ENCODE measurements at regions not wholly inside any gene's neighbourhood (a gene's known extent, or its start where the extent isn't known, plus 50 kb on each side); places are given as distances from the start of the nearest gene placed in this dataset.
A peak's percentile ranks its signal among the peaks of the same experiment; 100 is the strongest.
"Not testable (repeated sequence)": the region's sequence is repeated elsewhere in the genome, so short reads cannot be mapped to it uniquely, and the experiment has no call there.

DNA sequence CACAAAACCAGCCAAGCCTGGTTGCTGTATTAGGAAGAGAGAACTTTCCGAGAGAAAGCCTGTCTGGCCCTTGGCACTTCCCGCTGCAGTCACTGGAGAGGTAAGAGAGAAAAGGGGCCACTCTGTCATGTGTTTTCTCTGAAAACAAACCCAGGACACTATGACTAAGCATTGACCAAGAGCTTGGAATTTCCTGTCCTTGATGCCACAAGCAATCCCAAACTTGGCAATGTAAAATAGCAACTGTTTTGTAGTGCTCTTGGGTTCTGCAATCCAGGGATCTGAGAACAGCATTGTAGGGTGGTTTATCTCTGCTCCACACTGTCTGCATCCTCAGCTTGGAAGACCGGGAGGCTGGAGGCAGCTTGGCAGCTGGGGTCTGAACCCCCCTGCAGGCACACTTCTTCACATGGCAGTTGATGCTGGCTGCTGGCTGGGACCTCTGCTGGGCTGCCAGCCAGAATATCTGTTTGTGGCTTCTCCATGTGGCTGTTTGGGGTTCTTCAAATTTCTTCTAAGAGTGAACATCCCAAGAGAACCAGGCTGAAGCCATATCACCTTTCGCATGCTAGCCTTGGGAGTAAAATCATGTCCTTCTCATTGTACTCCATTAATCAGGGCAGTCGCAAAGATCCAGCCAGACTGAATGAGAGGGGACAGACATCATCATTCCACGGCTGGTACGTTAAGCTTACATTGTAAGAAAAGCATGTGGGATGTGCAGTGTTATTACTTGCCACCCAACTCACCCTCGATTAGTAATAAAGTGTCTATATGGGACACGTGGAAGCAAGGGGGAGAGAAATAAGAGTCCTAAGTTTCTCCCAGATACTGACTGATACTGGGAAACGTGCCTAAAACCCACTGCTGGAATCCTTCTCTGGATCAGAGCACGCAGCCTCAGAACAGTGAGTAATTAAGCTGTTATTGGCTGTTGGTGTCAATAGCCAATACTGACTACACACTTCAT, 537.4 kb upstream of the B3GAT1 start:
- Histone ChIP-seq H3K27me3 (ENCODE audit: control insufficient read depth, insufficient read depth, low read length) (no peaks in the 10 kb centered on the region), H3K4me3 (ENCODE audit: low read length) (no peak overlapping the region), H3K9me3 (ENCODE audit: control insufficient read depth, insufficient read depth, low read length) (no peaks in the 10 kb centered on the region), H3K36me3 (ENCODE audit: control insufficient read depth, insufficient read depth, low read length) (no peaks in the 10 kb centered on the region), H3K27ac (ENCODE audit: low read length) (no peak overlapping the region), H3K4me1 (ENCODE audit: control insufficient read depth, insufficient read depth, low read length) (peaks cover 1% of the 10 kb centered on the region; the same call in 1 of the 2 replicates)
- no peak for DNase-seq (ENCODE audit: low read depth, low spot score)
- no CpG with 5 or more reads among the region's 11 CpGs for WGBS (ENCODE audit: insufficient coverage, insufficient read length)

DNA sequence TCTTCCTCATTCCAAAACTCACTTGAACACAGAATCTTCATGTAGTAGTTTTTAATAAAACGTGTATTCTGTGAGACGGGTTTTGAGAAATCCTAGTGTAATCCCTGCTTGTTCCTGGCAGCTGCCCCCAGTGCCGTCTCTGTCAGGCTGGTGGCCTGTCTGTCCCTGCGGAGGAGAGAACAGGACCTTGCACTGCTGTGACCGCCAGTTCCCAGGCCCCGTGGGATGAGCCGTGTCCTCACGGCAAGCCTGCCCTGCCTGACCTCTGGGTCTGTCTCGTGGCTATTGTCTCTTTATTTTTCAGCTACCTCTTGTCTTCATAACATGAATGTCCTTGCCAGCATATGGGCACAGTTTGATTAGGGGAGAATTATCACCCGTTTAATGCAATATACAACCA, 535.5 kb upstream of the B3GAT1 start:
- peaks cover 1% of the 10 kb centered on the region; the same call in 1 of the 2 replicates for H3K4me1 ChIP-seq (ENCODE audit: control insufficient read depth, insufficient read depth, low read length)
- no peak for DNase-seq (ENCODE audit: low read depth, low spot score)
- no peak overlapping the region for H3K4me3 ChIP-seq (ENCODE audit: low read length)
- no peaks in the 10 kb centered on the region for H3K36me3 ChIP-seq (ENCODE audit: control insufficient read depth, insufficient read depth, low read length)
- H3K9me3 ChIP-seq (ENCODE audit: control insufficient read depth, insufficient read depth, low read length): no peaks in the 10 kb centered on the region
- H3K27me3 ChIP-seq (ENCODE audit: control insufficient read depth, insufficient read depth, low read length): no peaks in the 10 kb centered on the region
- no peak overlapping the region for H3K27ac ChIP-seq (ENCODE audit: low read length)
- WGBS (ENCODE audit: insufficient coverage, insufficient read length): no CpG with 5 or more reads among the region's 10 CpGs

DNA sequence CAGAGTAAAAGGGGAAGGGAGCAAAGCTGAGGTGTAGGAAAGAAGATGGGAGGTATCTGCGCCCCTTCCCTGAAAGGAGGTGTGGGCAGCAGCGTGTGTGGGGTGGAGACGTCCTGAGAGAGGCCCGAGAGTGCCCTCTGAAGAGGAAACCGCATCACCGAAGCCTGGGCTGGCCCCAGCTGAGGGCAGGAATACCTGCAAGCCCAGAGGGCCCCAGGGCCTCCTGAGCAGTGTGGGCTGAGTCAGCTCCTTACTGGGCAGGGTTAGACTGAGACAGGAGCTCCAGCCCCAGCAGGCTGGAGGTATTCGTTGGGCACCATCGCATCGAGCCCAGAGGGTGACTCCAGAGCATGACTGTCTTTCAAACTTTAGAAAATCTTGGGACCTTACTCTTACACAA, 534.0 kb upstream of the B3GAT1 start:
- Histone ChIP-seq H3K9me3 (ENCODE audit: control insufficient read depth, insufficient read depth, low read length) (no peaks in the 10 kb centered on the region), H3K27me3 (ENCODE audit: control insufficient read depth, insufficient read depth, low read length) (no peaks in the 10 kb centered on the region), H3K4me3 (ENCODE audit: low read length) (no peak overlapping the region), H3K36me3 (ENCODE audit: control insufficient read depth, insufficient read depth, low read length) (no peaks in the 10 kb centered on the region), H3K27ac (ENCODE audit: low read length) (no peak overlapping the region), H3K4me1 (ENCODE audit: control insufficient read depth, insufficient read depth, low read length) (peaks cover 1% of the 10 kb centered on the region; the same call in 1 of the 2 replicates)
- WGBS (ENCODE audit: insufficient coverage, insufficient read length): no CpG with 5 or more reads among the region's 9 CpGs
- no peak for DNase-seq (ENCODE audit: low read depth, low spot score)

DNA sequence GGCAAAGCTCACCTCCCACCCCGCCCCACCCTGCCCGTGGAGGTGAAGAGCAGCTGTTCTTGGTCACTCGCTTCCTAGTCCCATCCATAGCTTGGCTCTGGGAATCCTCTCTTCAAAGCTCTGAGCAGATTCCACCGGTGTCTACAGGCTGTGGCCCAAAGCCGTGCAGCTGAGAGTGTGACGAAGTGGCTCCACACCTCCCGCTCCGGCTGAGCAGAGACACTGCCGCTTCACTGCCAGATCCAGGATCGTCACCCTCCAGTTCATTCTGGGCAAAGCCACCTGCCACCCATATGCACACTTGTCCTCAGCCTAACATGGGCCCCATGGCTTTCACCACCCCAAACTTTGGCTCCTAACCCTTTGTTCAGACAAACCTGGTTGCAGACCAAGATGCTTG, 532.9 kb upstream of the B3GAT1 start:
- Histone ChIP-seq H3K4me1 (ENCODE audit: control insufficient read depth, insufficient read depth, low read length) (peaks cover 1% of the 10 kb centered on the region; the same call in 1 of the 2 replicates), H3K4me3 (ENCODE audit: low read length) (no peak overlapping the region), H3K27me3 (ENCODE audit: control insufficient read depth, insufficient read depth, low read length) (no peaks in the 10 kb centered on the region), H3K27ac (ENCODE audit: low read length) (no peak overlapping the region), H3K9me3 (ENCODE audit: control insufficient read depth, insufficient read depth, low read length) (no peaks in the 10 kb centered on the region), H3K36me3 (ENCODE audit: control insufficient read depth, insufficient read depth, low read length) (no peaks in the 10 kb centered on the region)
- DNase-seq (ENCODE audit: low read depth, low spot score): no peak
- WGBS (ENCODE audit: insufficient coverage, insufficient read length): no CpG with 5 or more reads among the region's 10 CpGs

DNA sequence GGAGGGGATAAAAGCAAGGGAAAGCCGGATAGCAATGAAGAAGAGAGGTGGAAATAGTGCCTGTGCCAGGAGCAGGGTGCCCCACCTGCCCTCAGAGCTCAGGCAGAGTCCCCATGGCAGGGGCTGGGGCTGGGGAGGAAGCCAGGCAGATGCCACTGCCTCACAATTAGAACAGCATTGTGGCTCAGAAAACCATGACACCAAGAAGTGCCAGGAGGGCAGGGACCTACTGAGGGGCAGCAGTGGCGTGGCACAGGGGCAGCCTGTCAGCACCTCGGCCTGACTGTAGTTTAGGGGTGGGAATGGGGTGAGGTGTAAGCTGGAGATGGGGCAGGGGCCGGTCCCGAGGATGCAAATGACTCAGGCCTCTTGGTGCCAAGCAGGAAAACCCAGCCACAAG, 532.1 kb upstream of the B3GAT1 start:
- DNase-seq (ENCODE audit: low read depth, low spot score): no peak
- Histone ChIP-seq H3K9me3 (ENCODE audit: control insufficient read depth, insufficient read depth, low read length) (no peaks in the 10 kb centered on the region), H3K36me3 (ENCODE audit: control insufficient read depth, insufficient read depth, low read length) (no peaks in the 10 kb centered on the region), H3K27ac (ENCODE audit: low read length) (no peak overlapping the region), H3K4me1 (ENCODE audit: control insufficient read depth, insufficient read depth, low read length) (peaks cover 1% of the 10 kb centered on the region; the same call in 1 of the 2 replicates), H3K4me3 (ENCODE audit: low read length) (no peak overlapping the region), H3K27me3 (ENCODE audit: control insufficient read depth, insufficient read depth, low read length) (no peaks in the 10 kb centered on the region)
- WGBS (ENCODE audit: insufficient coverage, insufficient read length): no CpG with 5 or more reads among the region's 5 CpGs

DNA sequence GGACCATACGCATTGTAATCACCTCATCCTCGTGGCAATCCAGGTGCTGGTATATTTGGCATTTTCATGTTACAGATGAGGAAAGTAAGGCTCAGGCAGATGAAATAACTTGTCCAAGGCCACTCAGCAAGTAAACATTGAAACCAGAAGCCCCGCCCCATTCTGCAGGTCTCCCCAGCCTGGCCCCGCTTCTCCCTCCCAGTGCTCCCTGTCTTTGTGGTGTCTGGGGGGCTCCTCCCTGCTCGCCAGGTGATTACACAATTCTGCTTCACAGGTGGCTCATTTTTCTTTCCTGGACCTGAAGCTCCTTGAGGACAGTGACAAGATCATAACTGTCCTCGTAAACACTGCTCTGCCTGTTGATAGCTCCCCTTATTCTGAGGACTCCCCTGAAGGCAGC, 531.5 kb upstream of the B3GAT1 start:
- Histone ChIP-seq H3K27me3 (ENCODE audit: control insufficient read depth, insufficient read depth, low read length) (no peaks in the 10 kb centered on the region), H3K27ac (ENCODE audit: low read length) (no peak overlapping the region), H3K4me1 (ENCODE audit: control insufficient read depth, insufficient read depth, low read length) (0 out of 2 replicates have a peak, but pooled peaks cover 1% of the 10 kb centered on the region), H3K4me3 (ENCODE audit: low read length) (no peak overlapping the region), H3K36me3 (ENCODE audit: control insufficient read depth, insufficient read depth, low read length) (no peaks in the 10 kb centered on the region), H3K9me3 (ENCODE audit: control insufficient read depth, insufficient read depth, low read length) (no peaks in the 10 kb centered on the region)
- no CpG with 5 or more reads among the region's 6 CpGs for WGBS (ENCODE audit: insufficient coverage, insufficient read length)
- DNase-seq (ENCODE audit: low read depth, low spot score): no peak

DNA sequence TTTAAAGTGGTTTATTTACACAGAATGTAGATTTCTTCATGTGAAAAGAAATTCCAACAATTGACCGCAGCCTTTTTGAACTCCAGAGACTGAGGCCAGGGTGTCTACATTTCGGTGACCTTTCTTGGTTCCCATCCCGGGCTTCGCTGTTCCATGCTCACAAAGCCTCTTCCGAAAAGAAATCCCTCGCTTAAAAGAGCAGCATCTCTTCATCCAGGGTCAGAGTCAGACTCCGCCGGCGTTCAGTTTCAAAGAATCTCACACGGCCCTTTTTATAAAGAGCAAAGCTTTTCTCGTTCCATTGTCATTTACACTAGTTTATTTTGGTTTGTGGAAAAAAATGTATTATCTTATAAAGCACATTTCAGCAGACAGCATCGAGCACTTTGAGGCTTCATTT, 530.6 kb upstream of the B3GAT1 start:
- WGBS (ENCODE audit: insufficient coverage, insufficient read length): no CpG with 5 or more reads among the region's 12 CpGs
- DNase-seq (ENCODE audit: low read depth, low spot score): no peak
- H3K27ac ChIP-seq (ENCODE audit: low read length): no peak overlapping the region

DNA sequence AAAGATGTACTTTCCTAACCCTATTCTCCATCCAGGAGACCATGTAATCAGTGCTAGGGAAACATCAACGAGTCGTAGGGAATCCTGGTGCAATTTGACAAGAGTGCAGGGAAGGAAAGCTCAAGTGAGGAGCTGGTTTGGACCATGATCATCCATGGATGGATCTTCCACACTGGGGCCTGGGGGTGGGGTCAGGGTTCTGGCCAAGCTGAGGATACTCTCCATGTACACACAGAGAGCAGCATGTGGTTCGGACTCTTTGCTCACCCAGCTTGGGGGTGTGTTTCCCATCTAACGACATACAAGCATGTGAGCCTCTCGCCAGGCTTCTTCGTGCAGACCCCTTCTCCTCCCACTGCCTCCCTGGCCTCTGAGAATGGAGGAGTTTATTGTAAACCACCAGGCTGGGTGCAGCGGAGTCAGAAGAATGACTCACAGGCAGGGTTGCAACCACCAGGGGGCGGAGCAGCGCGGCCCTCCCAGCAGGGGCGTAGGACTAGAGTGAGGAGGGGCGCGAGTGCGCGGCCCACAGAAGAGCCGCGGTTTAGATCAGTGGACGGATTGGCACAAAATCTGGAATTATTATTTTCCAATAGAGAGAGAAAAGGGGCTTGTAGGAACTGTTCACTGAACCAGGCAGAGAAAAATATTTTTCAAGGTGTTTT, 530.0 kb upstream of the B3GAT1 start:
- not testable (repeated sequence) for H3K27me3 ChIP-seq (ENCODE audit: control insufficient read depth, insufficient read depth, low read length); H3K4me3 ChIP-seq (ENCODE audit: low read length); H3K36me3 ChIP-seq (ENCODE audit: control insufficient read depth, insufficient read depth, low read length); H3K27ac ChIP-seq (ENCODE audit: low read length); H3K9me3 ChIP-seq (ENCODE audit: control insufficient read depth, insufficient read depth, low read length); H3K4me1 ChIP-seq (ENCODE audit: control insufficient read depth, insufficient read depth, low read length)
- no CpG with 5 or more reads among the region's 18 CpGs for WGBS (ENCODE audit: insufficient coverage, insufficient read length)
- peak; percentile 45 for DNase-seq (ENCODE audit: low read depth, low spot score)

More for the DNA sequence above, 530.6 kb upstream of the B3GAT1 start:
- Histone ChIP-seq H3K27me3 (ENCODE audit: control insufficient read depth, insufficient read depth, low read length) (no peaks in the 10 kb centered on the region), H3K36me3 (ENCODE audit: control insufficient read depth, insufficient read depth, low read length) (no peaks in the 10 kb centered on the region), H3K4me1 (ENCODE audit: control insufficient read depth, insufficient read depth, low read length) (0 out of 2 replicates have a peak, but pooled peaks cover 1% of the 10 kb centered on the region), H3K4me3 (ENCODE audit: low read length) (no peak overlapping the region), H3K9me3 (ENCODE audit: control insufficient read depth, insufficient read depth, low read length) (no peaks in the 10 kb centered on the region)

DNA sequence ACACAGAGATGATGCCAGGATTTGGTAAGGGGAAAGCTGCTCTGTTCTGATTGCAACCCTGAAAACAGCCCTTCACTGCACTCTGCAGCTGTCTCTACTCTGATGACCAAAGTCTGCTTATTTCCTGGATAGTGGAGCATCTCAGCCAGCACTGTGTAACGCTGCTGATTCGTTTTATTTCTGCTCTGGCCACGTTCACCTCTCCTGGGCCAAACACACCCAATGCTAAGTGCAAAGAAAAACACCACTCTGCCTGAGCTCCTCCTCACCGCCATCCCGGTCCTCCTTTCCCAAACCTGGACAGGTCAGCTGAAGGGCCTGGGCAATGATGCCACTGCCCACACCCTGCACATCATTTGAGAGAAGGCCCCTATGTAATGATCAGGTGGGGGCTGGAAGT, 529.3 kb upstream of the B3GAT1 start:
- H3K9me3 ChIP-seq (ENCODE audit: control insufficient read depth, insufficient read depth, low read length): no peaks in the 10 kb centered on the region
- no peak overlapping the region for H3K27ac ChIP-seq (ENCODE audit: low read length)
- no CpG with 5 or more reads among the region's 5 CpGs for WGBS (ENCODE audit: insufficient coverage, insufficient read length)
- DNase-seq (ENCODE audit: low read depth, low spot score): no peak
- no peak overlapping the region for H3K4me3 ChIP-seq (ENCODE audit: low read length)
- H3K36me3 ChIP-seq (ENCODE audit: control insufficient read depth, insufficient read depth, low read length): no peaks in the 10 kb centered on the region
- no peaks in the 10 kb centered on the region for H3K27me3 ChIP-seq (ENCODE audit: control insufficient read depth, insufficient read depth, low read length)
- 0 out of 2 replicates have a peak, but pooled peaks cover 1% of the 10 kb centered on the region for H3K4me1 ChIP-seq (ENCODE audit: control insufficient read depth, insufficient read depth, low read length)

DNA sequence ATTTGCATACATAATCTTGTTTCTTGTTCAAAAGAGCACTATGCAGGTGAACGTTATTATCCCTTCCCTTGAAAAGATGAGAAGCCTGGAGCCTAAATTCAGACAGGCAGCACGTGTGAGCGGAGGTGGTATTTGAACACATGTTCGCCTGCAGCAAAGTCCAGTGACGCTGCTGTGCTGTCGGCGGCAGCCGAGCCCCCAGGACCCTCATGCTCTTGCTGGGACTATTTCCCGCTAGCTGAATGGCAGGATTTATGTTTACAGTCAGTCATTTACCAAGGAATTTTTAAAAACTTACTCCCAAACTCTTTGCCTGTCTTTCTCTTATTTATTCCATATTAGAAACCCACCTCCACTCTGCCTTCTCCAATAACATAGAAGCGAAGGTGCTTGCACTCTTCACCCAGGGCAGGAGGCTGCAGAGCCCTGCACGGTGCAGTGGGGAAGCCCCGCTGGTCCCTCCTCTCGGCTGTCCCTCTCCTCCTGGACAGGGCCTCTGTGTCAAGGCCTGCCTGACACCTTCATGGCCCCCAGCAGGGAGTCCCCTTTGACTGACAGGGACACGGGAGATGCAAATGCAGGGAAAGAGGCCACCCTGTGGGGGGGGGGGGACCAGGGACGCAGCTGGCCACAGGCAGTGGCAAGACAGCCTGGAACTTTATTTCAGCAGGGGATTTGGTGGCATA, 528.5 kb upstream of the B3GAT1 start:
- Histone ChIP-seq H3K27ac (ENCODE audit: low read length) (no peak overlapping the region), H3K4me3 (ENCODE audit: low read length) (no peak overlapping the region), H3K36me3 (ENCODE audit: control insufficient read depth, insufficient read depth, low read length) (no peaks in the 10 kb centered on the region), H3K27me3 (ENCODE audit: control insufficient read depth, insufficient read depth, low read length) (no peaks in the 10 kb centered on the region), H3K4me1 (ENCODE audit: control insufficient read depth, insufficient read depth, low read length) (no peaks in the 10 kb centered on the region), H3K9me3 (ENCODE audit: control insufficient read depth, insufficient read depth, low read length) (no peaks in the 10 kb centered on the region)
- no peak for DNase-seq (ENCODE audit: low read depth, low spot score)
- WGBS (ENCODE audit: insufficient coverage, insufficient read length): no CpG with 5 or more reads among the region's 15 CpGs

Data from iPS DF 6.9 (cell line).